GM21390 (cell line): ENCODE measurements at regions not wholly inside any gene's neighbourhood (a gene's known extent, or its start where the extent isn't known, plus 50 kb on each side); places are given as distances from the start of the nearest gene placed in this dataset.
"Not testable (repeated sequence)": the region's sequence is repeated elsewhere in the genome, so short reads cannot be mapped to it uniquely, and the experiment has no call there.

ENCODE experiments used
- ATAC-seq: cut with Tn5 transposase; IDR thresholded peaks from one replicate; pipeline ENCODE4 v1.9.1; 2021; ENCODE audit not compliant: unreplicated experiment

DNA sequence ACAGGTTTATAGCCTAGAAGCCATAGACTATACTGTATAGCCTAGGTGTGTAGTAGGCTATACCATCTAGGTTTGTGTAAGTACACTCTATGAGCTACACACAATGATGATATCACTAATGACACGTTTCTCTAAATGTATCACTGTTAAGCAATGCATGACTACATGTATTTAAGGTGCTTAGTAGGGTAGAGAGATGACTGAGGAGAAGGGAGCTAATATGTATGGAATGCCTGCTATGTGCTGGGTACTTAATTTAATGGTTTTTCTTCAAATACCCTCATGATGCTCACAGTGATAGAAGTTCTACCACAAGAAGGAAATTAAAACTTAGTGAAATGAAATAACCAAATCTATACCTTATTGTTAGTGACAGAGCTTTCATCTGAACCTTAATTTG lies 1785.5 kb downstream of the EFNA5 start:
- ATAC-seq = no peak

DNA sequence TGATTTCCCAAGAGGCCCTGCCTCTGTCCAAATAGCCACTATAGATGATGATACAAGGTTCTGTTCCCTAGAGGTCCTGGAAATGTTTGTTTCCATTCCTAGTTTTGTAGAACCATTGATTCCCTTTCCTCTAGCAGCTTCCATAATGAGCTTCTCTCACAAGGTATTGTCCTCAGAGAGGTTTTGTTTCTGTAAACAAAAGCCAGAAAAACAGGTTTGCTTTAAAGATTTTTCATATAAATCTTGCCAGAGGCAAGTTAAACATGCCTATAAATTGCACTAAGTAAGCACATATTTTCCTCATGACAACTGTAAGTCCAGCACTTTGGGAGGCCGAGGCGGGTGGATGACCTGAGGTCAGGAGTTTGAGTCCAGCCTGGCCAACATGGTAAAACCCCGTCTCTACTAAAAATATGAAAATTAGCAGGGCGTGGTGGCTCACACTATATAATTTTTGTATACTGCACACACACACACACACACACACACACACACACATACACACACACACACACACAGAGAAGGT lies 1787.7 kb downstream of the EFNA5 start:
- ATAC-seq = no peak

DNA sequence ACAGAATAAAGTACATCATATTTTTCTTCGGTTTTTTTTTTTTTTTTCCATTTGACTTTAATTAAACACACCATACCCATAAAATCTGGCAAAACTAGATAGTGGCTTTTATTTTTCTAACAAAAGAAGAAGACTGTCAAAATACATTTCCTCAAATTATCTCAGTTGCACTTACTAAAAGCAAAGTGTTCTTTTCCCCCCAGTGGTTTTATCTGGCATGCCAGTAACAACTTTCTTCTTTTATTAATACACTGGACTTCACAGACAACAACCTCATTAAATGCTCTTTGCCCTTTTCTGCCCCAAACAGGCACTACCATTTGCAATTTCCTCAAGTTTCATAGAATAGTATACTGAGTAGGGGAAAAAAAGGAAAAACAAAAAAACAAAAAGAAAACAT lies 1792.3 kb downstream of the EFNA5 start:
- no peak for ATAC-seq

DNA sequence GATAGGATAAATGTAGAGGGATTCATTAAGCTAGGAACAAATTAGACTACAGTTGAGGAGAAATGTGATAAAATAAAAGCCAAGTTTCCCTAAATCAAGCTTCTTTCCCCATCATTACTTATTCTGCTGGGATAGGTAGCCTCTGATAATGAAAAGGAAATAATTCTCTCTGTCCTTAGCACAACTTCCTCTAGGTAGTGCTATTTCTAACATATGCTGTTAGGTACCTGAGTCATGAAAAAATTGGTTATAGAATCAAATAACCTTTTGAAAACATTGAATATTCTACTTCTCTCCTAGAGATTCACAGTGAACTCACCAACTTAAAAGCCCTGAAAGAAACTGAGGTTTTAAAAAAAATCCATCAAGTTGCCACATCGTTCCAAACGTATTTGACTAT lies 1793.1 kb downstream of the EFNA5 start:
- no peak for ATAC-seq

DNA sequence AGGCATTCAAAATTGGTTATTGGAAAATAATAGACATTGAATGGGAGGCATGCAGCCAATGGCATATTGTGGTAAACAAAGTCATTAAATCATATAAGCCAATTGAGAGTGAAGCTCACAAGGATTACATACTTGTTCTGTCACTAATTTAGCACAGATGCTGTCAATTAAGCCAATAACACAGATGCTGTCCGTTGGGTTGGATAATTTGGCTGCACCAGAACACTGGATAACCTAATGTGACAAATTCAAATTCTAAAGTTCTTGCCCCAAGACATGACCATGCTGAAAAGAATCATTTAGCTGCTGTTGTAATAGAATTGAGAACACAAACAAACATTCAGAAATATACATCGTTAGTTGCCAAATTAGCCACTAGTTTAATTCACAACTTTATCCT lies 1796.4 kb downstream of the EFNA5 start:
- ATAC-seq = no peak

DNA sequence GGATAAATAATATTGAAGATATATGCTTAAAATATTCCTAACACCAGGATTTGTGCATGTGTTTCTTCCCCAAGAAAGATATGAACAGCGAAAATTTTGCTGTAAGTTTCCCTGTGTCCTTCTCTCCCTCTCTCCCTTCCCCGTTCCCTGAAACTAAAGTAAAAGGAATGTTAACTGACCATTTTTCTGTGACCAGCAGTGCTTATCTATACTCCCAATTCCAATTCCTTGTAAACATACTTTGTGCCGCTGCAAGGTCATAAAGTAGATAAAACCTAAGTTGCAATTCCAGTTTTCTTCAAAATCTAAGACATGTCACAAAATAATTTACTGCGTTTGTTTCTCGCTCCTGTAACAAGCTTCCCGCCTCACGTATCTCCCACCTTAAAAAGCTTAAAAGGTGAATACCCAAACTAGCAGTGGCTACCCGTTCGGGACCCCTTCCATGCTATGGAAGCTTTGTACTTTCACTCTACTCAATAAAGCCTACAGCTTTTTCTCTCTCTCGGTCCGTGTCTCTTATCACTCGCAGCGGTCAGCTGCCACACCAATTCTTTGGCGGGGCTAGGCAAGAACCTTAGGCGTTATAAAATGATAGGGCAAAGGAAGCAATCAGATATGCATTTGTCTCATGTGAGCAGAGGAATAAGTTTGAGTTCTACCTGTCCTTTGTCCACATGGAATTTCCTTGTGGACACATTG lies 1798.0 kb downstream of the EFNA5 start:
- ATAC-seq = no peak

DNA sequence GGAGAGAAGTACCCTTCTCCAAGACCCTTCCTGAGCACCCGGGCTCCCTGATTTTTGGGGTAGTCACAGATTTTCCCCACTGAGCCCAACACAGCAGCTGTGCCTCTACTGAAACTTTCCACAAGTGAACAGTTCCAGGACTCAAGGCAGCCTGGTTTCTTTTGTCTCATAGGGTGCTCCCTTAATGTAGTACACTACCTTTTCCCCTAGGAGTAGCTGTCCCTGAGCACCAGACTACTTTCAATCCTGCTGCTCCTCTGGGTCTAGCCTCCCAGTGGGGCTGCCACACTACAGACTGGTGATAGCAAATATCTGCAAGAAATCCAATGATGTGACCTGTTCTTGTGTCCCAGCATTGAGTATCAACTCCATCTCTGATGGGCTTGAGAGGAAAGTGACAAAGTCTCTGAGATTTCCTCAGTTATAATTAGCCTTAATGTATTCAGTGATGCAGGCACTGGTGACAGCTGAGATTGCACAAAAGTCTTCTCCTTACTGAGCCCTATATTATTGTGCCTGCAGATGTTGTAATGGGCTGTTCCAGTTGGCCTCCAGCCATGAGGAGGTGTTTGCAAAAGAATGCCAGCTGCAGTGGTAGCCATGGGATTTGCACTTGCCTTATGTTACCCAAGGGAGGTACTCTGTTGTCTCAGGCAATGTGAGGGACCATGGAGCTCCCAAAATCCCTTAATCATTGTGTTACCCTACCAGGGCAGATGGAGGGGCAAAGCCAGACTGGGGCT lies 1802.5 kb downstream of the EFNA5 start:
- no peak for ATAC-seq

DNA sequence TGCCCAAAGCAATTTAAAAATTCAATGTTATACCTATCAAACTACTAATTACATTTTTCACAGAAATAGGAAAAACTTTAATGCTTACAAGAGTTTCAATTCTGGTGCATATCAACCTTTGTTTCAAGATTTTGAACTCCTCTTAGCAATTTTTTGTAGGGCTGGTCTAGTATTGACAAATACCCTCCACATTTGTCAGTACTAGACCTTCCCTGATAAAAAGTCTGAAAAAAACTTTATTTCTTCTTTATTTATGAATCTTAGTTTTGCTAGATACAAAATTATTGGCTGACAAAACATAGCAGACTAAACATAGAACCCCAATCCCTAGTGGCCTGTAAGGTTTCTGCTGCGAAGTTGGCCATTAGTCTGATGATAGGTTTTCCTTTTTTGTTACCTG lies 1804.9 kb downstream of the EFNA5 start:
- no peak for ATAC-seq

DNA sequence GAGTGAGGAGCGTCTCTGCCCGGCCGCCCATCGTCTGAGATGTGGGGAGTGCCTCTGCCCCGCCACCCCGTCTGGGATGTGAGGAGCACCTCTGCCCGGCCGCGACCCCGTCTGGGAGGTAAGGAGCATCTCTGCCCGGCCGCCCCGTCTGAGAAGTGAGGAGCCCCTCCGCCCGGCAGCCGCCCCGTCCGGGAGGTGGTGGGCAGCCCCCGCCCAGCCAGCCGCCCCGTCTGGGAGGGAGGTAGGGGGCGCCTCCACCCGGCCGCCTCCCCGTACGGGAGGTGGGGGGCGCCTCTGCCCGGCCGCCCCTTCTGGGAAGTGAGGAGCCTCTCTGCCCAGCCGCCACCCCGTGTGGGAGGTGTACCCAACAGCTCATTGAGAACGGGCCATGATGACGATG lies 1811.4 kb downstream of the EFNA5 start:
- ATAC-seq = not testable (repeated sequence)

DNA sequence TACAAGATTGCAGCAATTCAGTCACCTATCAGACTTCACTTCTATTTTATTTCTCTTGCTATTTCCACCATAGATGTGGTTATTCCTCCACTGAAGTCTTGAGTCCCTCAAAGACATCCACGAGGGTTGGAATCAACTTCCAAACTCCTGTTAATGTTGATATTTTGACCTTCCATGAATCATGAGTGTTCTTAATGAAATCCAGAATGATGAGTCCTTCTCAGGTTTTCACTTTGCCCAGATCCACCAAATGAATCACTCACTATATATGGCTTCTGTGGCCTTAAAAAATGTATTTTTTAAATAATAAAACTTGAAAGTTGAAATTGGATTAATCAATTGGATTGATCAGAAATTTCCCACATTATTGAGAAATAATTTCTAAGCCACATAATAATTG lies 1821.0 kb downstream of the EFNA5 start:
- ATAC-seq = no peak

DNA sequence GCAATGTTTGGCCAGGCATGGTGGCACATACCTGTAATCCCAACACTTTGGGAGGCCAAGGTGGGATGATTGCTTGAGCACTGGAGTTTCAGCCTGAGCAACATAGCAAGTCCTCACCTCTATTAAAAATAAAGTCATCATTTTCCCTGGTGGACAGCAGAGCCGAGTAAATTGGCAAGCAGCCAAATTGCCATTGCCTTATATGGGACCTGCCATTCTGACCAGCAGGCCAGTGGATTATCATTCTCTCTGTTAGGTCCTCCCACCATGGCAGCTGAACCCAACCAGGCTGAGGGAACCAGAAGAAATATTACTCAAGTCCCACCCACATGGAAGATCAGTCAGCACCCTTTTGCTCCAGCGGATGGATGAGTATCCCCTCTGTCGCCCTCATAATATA lies 1829.9 kb downstream of the EFNA5 start:
- no peak for ATAC-seq

DNA sequence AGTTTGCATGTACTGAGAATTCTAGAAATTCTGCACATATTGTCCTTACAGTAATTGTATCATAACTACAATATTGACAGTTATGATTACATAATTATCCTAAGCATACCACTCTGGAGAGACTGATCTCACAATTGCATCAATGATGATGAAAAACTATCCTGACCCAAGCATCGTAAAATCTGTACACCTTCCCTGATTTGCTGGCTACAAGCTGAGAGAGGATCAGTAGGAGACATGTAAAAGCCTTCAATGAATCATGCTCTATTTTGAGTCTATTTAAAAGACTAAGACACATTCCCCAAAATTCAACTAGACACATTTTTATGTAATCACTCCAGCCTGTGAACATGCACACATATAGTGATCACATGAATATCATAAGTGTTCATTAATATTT lies 1833.8 kb downstream of the EFNA5 start:
- ATAC-seq = no peak

DNA sequence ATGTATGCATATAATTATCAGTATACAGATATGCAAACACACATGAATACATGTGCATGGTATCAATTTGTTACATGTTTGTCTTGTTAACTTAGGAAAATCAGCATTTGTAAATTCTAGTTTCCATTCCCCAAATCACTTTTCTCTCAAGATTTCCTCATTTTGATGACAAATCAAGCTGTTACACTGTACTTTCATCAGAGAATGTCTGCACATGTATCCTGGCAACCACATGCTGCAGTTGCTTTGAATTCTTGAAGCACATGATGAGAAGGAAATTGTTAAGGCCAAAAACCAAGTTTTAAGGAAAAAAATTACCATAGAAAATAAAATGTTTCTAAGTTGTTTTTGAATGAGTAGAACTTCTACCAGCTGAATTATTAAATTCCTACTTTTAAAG lies 1834.5 kb downstream of the EFNA5 start:
- no peak for ATAC-seq

DNA sequence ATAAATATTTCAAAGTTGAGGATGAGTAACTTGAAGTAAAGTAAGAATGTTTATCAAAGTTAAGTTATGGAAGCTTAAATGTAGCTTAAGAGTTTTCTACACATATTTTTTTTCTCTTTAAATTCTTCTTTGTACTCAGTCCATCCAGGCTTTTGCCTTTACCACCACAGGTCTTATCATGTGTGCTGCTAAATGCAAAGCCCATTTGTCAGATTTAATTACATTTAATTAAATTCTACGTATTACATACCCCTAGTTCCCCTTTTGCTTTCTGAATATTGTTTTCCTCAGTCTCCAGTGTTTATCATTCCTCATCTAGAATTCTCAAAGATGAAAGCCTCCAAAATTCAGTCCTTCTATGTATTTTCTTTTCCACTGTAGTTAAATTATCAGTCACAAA lies 1841.9 kb downstream of the EFNA5 start:
- ATAC-seq = no peak

DNA sequence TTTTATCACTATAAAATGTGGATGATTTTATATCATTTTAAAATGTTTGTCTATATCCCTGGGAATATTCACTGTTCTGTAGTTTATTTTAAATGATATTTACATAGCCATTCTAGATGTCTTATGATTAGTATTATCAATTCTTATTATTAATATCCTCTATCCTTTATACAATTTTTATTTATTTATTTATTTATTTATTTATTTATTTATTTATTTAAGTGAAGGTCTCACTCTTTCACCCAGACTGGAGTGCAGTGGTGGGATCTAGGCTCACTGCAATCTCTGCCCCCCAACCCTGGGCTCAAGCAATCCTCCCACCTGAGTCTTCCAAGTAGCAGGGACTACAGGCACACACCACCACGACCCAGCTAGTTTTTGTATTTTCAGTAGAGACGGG lies 1848.9 kb downstream of the EFNA5 start:
- ATAC-seq = no peak

DNA sequence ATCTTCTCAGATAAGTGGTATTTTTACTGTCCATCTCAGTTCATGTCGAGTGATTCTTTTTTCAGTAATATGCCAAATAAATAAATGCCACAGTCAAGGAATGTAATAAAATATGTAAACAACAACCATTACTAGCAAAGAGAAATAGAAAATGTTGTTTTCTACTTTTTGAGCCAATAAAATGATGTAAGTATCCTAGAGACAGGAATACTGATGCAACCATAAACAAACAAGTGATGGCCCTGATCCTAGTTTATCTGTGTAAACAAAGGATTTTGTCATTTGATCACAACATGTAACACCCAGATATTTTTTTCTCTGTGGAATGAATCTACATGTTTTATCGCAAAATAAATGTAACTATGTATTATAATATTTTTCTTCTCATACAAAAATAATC lies 1852.8 kb downstream of the EFNA5 start:
- ATAC-seq = no peak

DNA sequence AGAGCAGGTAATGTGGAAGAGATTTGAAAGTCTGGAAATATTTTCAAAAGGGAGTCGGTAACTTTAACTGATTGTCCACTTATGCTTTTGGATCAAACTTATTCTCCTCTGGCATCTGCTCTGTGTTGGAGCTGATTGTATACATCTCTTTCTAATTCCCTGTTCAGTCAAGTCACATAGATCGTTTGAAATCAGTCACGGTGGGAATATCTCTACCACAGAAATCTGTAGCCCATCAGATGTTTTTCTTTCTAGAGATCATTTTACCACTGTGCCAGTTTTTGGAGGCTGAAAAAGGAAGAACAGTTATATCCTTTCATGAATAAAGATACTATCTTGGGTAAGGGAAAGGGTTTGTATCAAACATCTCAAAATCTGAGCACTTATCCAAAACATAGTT lies 1853.3 kb downstream of the EFNA5 start:
- no peak for ATAC-seq

DNA sequence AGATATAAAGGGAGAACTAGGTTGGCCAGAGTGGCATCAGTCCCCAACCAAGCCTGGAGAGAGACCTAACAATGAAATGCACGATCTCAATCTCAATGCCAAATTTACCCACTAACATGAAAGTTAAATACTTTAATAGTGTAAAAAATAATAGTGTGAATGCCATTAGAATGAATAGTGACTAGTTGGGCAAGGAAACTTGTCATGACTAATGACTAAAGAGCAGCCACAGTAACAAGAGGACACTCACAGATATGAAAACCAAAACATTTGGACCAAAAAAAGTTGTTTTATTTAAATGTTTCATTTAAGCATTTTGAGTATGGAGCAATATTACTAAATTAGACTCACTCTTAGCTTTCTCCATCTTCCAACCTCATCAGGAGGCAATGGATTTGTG lies 1853.8 kb downstream of the EFNA5 start:
- ATAC-seq = no peak

DNA sequence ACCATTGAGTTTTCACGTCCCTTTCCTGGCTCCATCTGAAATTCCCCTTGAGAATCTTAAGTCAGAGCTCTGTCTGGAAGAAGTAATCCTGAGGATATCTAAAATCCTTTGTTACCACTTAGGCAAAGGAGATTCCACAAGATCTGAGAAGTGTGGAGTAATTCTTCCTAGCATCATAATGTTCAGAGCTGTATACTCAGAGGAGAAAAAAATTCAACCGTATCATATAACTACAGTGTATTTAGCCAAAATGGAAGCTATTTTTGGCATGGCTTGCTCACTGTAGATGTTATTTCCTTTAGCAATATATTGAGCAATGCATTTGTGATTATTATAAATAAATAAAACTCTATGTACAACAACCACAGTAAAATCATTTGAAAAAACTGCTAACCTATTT lies 1858.4 kb downstream of the EFNA5 start:
- ATAC-seq = no peak

DNA sequence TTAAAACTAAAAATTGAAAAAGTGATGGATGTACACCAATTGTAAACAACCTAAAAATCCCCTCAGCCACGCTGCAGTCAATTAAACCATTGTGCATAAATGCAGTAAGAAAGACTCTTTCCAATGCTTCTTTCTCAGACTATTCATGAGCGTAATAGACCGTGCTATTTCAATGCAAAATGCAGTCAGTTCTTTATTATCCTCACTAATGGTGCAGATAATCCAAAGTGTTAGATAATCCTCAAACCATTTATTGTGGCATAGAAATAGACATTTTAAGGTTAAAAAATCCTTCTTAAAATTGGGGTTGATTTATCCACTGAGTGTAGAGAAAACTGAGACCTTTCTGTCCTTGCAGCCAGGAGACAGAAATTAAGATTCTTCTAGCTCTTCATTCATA lies 1862.8 kb downstream of the EFNA5 start:
- ATAC-seq = no peak

DNA sequence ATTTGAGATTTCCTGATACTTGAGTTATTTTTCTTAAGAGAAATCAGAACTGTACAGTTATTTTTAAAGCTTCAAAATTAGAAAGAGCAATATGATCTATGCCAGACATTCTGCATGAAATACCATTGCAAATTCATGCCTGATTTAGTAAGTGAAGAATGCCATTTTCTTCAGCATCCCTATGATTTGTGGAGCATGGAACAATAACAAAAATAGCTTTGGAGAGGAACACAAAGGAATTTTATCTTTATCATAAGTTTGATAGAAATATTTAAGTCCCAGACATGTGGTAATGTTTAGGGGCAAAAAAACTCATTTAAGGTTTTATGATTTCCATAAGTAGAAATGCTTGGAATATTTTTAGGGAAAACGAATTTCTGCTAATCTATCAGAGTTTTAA lies 1863.4 kb downstream of the EFNA5 start:
- no peak for ATAC-seq

DNA sequence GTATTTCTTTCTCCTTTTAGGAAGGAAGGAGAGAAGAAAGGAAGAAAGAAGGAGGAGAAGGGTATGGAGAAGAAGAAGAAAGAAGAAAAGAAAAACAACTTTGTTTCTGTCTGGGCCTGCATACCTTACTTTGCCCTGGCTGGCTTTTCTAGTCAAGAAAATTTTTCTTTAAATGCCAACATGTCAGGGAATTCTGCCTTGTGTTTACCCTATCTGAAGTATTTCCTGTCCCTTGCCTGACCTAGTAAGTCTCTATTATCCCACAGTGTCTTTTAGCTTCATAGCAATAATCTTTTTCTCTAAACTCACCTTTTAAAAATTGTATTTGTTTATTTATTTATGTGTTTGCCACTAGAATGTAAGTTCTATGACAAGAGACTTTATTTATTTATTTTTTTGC lies 1864.1 kb downstream of the EFNA5 start:
- no peak for ATAC-seq

DNA sequence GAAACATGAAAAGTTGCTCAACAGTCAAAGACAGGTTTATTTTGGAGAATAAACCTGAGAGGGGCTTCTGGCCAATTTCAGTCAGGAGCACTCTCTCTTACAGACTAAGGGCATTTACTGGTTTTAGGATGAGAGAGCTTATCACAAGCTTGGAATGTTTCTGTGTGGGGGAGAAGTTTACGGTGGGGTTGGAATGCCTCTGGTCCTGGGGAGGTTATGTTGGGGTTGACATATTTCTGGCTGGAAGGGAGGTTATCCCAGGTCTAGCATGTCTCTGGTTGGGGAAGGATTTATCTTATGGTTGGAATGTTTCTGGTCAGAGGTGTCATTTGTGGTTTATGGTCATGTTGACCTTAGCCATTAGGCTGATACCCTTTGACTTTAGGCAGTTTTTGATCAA lies 1867.3 kb downstream of the EFNA5 start:
- no peak for ATAC-seq
